ENCODE measurements at regions not wholly inside any gene's neighbourhood (a gene's known extent, or its start where the extent isn't known, plus 50 kb on each side); places are given as distances from the start of the nearest gene placed in this dataset.

- ChIA-PET CTCF (interaction anchor here (1.1 kb wide), 1 partner anchor 17 kb away, joined by 3 read pairs; no protein-coding TSS in a partner anchor), POLR2A (no interaction called here)
- no peak overlapping the region for H3K4me3 Mint-ChIP-seq
- no peaks in the 10 kb centered on the region for H3K36me3 ChIP-seq (ENCODE audit: insufficient read depth, low read length)
- no peak overlapping the region for H3K27ac Mint-ChIP-seq
- no peak overlapping the region for H3K27ac ChIP-seq (ENCODE audit: low read depth in 1 of 2, low read length in 2 of 2)
- no peak for TF ChIP-seq CTCF (IDR thresholded peaks at IDR 0.05)
- no peak for DNase-seq
- ATAC-seq (ENCODE audit: poor library complexity) = no peak
- no peaks in the 10 kb centered on the region for H3K9me3 Mint-ChIP-seq
- no peaks in the 10 kb centered on the region for H3K27me3 Mint-ChIP-seq
- no peak overlapping the region for H3K4me3 ChIP-seq (ENCODE audit: low read length)
- no peaks in the 10 kb centered on the region for H3K27me3 ChIP-seq (ENCODE audit: control insufficient read depth in 1 of 2, insufficient read depth in 2 of 2, low read length in 2 of 2)
- H3K36me3 Mint-ChIP-seq (ENCODE audit: low read depth) = no peaks in the 10 kb centered on the region
- H3K9me3 ChIP-seq (ENCODE audit: control insufficient read depth in 1 of 2, insufficient read depth in 1 of 2, low read length in 2 of 2) = no peaks in the 10 kb centered on the region
- no peaks in the 10 kb centered on the region for H3K4me1 Mint-ChIP-seq (ENCODE audit: low read depth)
- H3K4me1 ChIP-seq (ENCODE audit: insufficient read depth, low read length) = no peaks in the 10 kb centered on the region
- intact Hi-C loops (cut with DNase I, micrococcal nuclease) = no loop called here
Measured at GRCh38 chr13:32951580-32951979, 64.6 kb upstream of the KL start.

- Histone ChIP-seq H3K4me1 (ENCODE audit: insufficient read depth, low read length) (no peaks in the 10 kb centered on the region), H3K36me3 (ENCODE audit: insufficient read depth, low read length) (no peaks in the 10 kb centered on the region), H3K27ac (ENCODE audit: low read depth in 1 of 2, low read length in 2 of 2) (no peak overlapping the region), H3K27me3 (ENCODE audit: control insufficient read depth in 1 of 2, insufficient read depth in 2 of 2, low read length in 2 of 2) (no peaks in the 10 kb centered on the region), H3K4me3 (ENCODE audit: low read length) (no peak overlapping the region), H3K9me3 (ENCODE audit: control insufficient read depth in 1 of 2, insufficient read depth in 1 of 2, low read length in 2 of 2) (no peaks in the 10 kb centered on the region)
- Mint-ChIP-seq H3K36me3 (ENCODE audit: low read depth) (no peaks in the 10 kb centered on the region), H3K4me1 (ENCODE audit: low read depth) (no peaks in the 10 kb centered on the region), H3K9me3 (no peaks in the 10 kb centered on the region), H3K27ac (no peak overlapping the region), H3K27me3 (peaks cover 8% of the 10 kb centered on the region), H3K4me3 (no peak overlapping the region)
- POLR2A ChIA-PET = no interaction called here
- no peak for TF ChIP-seq CTCF (IDR thresholded peaks at IDR 0.05)
- CTCF ChIA-PET = no interaction called here
- ATAC-seq (ENCODE audit: poor library complexity) (no peak), DNase-seq (no peak)
- intact Hi-C loops (cut with DNase I, micrococcal nuclease) = no loop called here
Measured at GRCh38 chr13:32955881-32956594, 60.2 kb upstream of the KL start.

- no peaks in the 10 kb centered on the region for H3K36me3 Mint-ChIP-seq (ENCODE audit: low read depth)
- no peak for ATAC-seq (ENCODE audit: poor library complexity)
- CTCF ChIA-PET = no interaction called here
- peaks cover 8% of the 10 kb centered on the region for H3K27me3 Mint-ChIP-seq
- no peaks in the 10 kb centered on the region for H3K4me1 ChIP-seq (ENCODE audit: insufficient read depth, low read length)
- H3K9me3 ChIP-seq (ENCODE audit: control insufficient read depth in 1 of 2, insufficient read depth in 1 of 2, low read length in 2 of 2) = no peaks in the 10 kb centered on the region
- H3K27ac Mint-ChIP-seq = no peak overlapping the region
- H3K27me3 ChIP-seq (ENCODE audit: control insufficient read depth in 1 of 2, insufficient read depth in 2 of 2, low read length in 2 of 2) = no peaks in the 10 kb centered on the region
- no peaks in the 10 kb centered on the region for H3K4me1 Mint-ChIP-seq (ENCODE audit: low read depth)
- no peaks in the 10 kb centered on the region for H3K36me3 ChIP-seq (ENCODE audit: insufficient read depth, low read length)
- no peaks in the 10 kb centered on the region for H3K9me3 Mint-ChIP-seq
- no peak overlapping the region for H3K27ac ChIP-seq (ENCODE audit: low read depth in 1 of 2, low read length in 2 of 2)
- POLR2A ChIA-PET = no interaction called here
- no peak overlapping the region for H3K4me3 Mint-ChIP-seq
- TF ChIP-seq CTCF (IDR thresholded peaks at IDR 0.05) = no peak
- H3K4me3 ChIP-seq (ENCODE audit: low read length) = no peak overlapping the region
- no peak for DNase-seq
- intact Hi-C loops (cut with DNase I, micrococcal nuclease) = no loop called here
Measured at GRCh38 chr13:32956595-32956933, 59.7 kb upstream of the KL start.

All from CD4-positive, alpha-beta T cell (primary cell).